ENCODE measurements at regions not wholly inside any gene's neighbourhood (a gene's known extent, or its start where the extent isn't known, plus 50 kb on each side); places are given as distances from the start of the nearest gene placed in this dataset.
"Not testable (repeated sequence)": the region's sequence is repeated elsewhere in the genome, so short reads cannot be mapped to it uniquely, and the experiment has no call there.

DNA sequence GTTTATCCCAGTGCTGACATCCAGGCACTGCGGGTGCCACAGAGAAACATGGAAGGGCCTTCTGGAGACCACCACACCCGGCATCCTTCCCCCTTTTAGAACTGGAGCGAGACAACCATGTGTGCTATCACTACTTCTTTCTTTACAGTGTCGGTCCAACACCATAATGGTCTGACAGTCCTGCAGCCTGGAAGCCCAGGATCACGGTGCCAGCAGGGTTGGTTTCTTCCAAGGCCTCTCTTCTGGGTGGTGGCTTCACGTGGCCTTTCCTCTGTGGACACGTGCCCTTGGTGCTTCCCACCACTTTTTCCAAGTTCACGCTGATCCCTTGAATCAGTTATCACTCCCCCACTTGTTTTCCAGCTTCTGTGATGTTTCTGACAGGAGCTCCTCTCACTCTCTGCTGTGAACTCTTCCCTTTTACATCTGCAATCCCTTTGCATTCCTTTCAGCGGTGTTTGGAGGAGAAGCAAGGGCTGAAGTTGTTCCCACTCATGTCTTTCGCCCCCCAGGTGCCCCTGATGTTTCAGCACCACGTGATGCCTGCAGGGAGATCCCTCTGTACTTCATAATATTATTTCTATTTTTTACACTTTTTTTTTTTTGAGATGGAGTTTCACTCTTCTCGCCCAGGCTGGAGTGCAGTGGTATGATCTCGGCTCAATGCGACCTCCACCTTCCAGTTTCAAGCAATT lies 1067.0 kb downstream of the RPIA start:
- TF ChIP-seq CTCF (IDR thresholded peaks at IDR 0.05; ENCODE audit: poor library complexity, severe bottlenecking); EP300 (conservative IDR thresholded peaks at IDR 0.05; ENCODE audit: poor library complexity, severe bottlenecking); RAD21 (conservative IDR thresholded peaks at IDR 0.05); POLR2AphosphoS5 (IDR thresholded peaks at IDR 0.05); TAF1 (IDR thresholded peaks at IDR 0.05; ENCODE audit: low read depth); SMC3 (conservative IDR thresholded peaks at IDR 0.05; ENCODE audit: poor library complexity): not testable (repeated sequence)
- TF ChIP-seq, protein P1, sequence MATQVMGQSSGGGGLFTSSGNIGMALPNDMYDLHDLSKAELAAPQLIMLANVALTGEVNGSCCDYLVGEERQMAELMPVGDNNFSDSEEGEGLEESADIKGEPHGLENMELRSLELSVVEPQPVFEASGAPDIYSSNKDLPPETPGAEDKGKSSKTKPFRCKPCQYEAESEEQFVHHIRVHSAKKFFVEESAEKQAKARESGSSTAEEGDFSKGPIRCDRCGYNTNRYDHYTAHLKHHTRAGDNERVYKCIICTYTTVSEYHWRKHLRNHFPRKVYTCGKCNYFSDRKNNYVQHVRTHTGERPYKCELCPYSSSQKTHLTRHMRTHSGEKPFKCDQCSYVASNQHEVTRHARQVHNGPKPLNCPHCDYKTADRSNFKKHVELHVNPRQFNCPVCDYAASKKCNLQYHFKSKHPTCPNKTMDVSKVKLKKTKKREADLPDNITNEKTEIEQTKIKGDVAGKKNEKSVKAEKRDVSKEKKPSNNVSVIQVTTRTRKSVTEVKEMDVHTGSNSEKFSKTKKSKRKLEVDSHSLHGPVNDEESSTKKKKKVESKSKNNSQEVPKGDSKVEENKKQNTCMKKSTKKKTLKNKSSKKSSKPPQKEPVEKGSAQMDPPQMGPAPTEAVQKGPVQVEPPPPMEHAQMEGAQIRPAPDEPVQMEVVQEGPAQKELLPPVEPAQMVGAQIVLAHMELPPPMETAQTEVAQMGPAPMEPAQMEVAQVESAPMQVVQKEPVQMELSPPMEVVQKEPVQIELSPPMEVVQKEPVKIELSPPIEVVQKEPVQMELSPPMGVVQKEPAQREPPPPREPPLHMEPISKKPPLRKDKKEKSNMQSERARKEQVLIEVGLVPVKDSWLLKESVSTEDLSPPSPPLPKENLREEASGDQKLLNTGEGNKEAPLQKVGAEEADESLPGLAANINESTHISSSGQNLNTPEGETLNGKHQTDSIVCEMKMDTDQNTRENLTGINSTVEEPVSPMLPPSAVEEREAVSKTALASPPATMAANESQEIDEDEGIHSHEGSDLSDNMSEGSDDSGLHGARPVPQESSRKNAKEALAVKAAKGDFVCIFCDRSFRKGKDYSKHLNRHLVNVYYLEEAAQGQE (IDR thresholded peaks at IDR 0.05; ENCODE audit: borderline replicate concordance): not testable (repeated sequence)
